ENCODE measurements at regions not wholly inside any gene's neighbourhood (a gene's known extent, or its start where the extent isn't known, plus 50 kb on each side); places are given as distances from the start of the nearest gene placed in this dataset.

DNA sequence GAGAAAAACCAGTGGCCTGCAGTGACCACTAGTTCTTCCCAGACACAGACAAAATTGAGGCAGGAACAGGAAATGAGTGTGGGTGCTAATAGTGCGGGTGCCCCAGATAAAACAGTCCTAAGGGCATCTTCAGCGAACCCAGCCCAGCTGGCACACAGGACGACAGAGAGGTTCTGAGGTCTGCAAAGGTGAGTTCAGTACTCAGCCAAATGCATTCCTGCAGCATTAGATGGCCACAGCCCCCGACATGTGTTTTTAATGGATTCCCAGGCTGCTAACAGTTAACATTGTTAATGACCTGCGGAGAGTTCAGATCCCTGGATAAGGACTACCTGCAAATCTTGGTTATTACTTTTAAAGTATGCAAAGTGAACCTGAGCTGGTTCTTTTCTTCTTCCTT lies 196.0 kb downstream of the HIBADH start:
- Mint-ChIP-seq H3K27ac (no peak overlapping the region), H3K9me3 (no peaks in the 10 kb centered on the region), H3K4me3 (no peak overlapping the region), H3K4me1 (no peaks in the 10 kb centered on the region), H3K36me3 (no peaks in the 10 kb centered on the region), H3K27me3 (ENCODE audit: insufficient read depth, low read depth) (no peaks in the 10 kb centered on the region)
- TF ChIP-seq EZH2phosphoT487 (IDR thresholded peaks at IDR 0.05) (no peak), EZH2 (IDR thresholded peaks at IDR 0.05) (no peak)
- TF ChIP-seq, protein P1, sequence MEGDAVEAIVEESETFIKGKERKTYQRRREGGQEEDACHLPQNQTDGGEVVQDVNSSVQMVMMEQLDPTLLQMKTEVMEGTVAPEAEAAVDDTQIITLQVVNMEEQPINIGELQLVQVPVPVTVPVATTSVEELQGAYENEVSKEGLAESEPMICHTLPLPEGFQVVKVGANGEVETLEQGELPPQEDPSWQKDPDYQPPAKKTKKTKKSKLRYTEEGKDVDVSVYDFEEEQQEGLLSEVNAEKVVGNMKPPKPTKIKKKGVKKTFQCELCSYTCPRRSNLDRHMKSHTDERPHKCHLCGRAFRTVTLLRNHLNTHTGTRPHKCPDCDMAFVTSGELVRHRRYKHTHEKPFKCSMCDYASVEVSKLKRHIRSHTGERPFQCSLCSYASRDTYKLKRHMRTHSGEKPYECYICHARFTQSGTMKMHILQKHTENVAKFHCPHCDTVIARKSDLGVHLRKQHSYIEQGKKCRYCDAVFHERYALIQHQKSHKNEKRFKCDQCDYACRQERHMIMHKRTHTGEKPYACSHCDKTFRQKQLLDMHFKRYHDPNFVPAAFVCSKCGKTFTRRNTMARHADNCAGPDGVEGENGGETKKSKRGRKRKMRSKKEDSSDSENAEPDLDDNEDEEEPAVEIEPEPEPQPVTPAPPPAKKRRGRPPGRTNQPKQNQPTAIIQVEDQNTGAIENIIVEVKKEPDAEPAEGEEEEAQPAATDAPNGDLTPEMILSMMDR (IDR thresholded peaks at IDR 0.05): no peak
- Histone ChIP-seq H3K4me1 (no peaks in the 10 kb centered on the region), H3K36me3 (no peaks in the 10 kb centered on the region), H3F3A (ENCODE audit: low read depth) (no peaks in the 10 kb centered on the region), H3K27ac (no peak overlapping the region), H3K4me2 (no peak overlapping the region), H3K9me3 (ENCODE audit: low read depth) (no peaks in the 10 kb centered on the region), H3K27me3 (no peaks in the 10 kb centered on the region), H3K4me3 (no peak overlapping the region), H4K20me1 (ENCODE audit: low read depth) (no peaks in the 10 kb centered on the region), H2AFZ (replicated peaks) (no peak overlapping the region), H3K79me2 (ENCODE audit: low read depth) (no peaks in the 10 kb centered on the region), H3K9ac (no peak overlapping the region)
- no peak for DNase-seq (ENCODE audit: low spot score)

DNA sequence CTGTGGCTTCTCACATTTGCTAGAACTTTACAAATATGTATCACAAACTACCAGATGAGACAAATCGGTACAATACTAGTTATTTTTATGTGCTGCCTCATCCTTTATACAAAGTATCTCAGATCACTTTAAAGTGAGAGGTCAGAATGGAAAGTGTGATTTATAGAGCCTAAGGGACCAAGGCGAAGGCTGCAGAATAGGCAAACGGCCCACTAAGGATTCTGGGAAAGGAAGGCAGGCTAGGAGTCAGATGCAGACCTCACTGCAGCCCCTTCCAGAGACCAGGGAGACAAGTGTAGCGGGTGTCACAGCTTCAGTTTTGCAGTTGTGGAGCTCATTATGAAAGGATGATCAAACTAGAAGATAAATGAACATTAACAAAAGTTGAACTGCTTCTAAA lies 190.6 kb downstream of the HIBADH start:
- H3K27ac Mint-ChIP-seq: no peak overlapping the region
- H3K4me3 Mint-ChIP-seq: no peak overlapping the region
- H3K4me1 Mint-ChIP-seq: no peaks in the 10 kb centered on the region
- no peaks in the 10 kb centered on the region for H3K79me2 ChIP-seq (ENCODE audit: low read depth)
- H3K4me3 ChIP-seq: no peak overlapping the region
- no peaks in the 10 kb centered on the region for H3K36me3 Mint-ChIP-seq
- no peaks in the 10 kb centered on the region for H4K20me1 ChIP-seq (ENCODE audit: low read depth)
- H3K4me1 ChIP-seq: no peaks in the 10 kb centered on the region
- peaks cover 4% of the 10 kb centered on the region for H3K27me3 Mint-ChIP-seq (ENCODE audit: insufficient read depth, low read depth)
- no peak overlapping the region for H3K27ac ChIP-seq
- TF ChIP-seq EZH2phosphoT487 (IDR thresholded peaks at IDR 0.05): no peak
- no peak for TF ChIP-seq EZH2 (IDR thresholded peaks at IDR 0.05)
- TF ChIP-seq, protein P1 (IDR thresholded peaks at IDR 0.05): no peak
- no peak overlapping the region for H3K9ac ChIP-seq
- H3K9me3 Mint-ChIP-seq: no peaks in the 10 kb centered on the region
- no peaks in the 10 kb centered on the region for H3F3A ChIP-seq (ENCODE audit: low read depth)
- H3K27me3 ChIP-seq: no peaks in the 10 kb centered on the region
- no peak overlapping the region for H3K4me2 ChIP-seq
- H2AFZ ChIP-seq (replicated peaks): no peak overlapping the region
- H3K9me3 ChIP-seq (ENCODE audit: low read depth): no peaks in the 10 kb centered on the region
- DNase-seq (ENCODE audit: low spot score): no peak
- H3K36me3 ChIP-seq: no peaks in the 10 kb centered on the region

Data from neural progenitor cell (in vitro differentiated cells).